ENCODE measurements at regions not wholly inside any gene's neighbourhood (a gene's known extent, or its start where the extent isn't known, plus 50 kb on each side); places are given as distances from the start of the nearest gene placed in this dataset.

DNA sequence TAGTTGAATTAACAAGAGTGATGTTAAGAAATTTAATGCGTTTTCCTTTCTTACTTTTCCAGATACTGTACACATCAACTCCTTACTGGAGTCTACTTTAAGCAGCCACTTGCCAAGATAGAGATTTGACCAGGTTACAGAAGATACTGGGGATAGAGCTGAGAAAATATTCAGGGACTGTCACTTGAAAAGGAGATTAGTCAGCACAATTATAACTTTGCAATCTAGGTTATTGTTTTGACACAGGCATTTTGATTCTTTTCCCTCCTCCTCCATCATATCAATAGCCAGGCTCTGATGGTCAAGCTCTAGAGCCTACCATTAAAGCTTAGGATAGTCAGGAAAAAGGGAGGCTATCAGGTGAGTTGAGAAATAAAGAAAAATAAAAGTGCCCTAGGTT lies 345.9 kb upstream of the ITGA1 start:
- TF ChIP-seq YY1 (IDR thresholded peaks at IDR 0.05; ENCODE audit: low read depth) (no peak), RAD21 (IDR thresholded peaks at IDR 0.05; ENCODE audit: low read depth) (no peak), TAF1 (IDR thresholded peaks at IDR 0.05; ENCODE audit: low read depth) (no peak), CREB1 (IDR thresholded peaks at IDR 0.05; ENCODE audit: low read depth) (no peak), EGR1 (IDR thresholded peaks at IDR 0.05) (no peak), FOXM1 (IDR thresholded peaks at IDR 0.05; ENCODE audit: borderline replicate concordance, low read depth) (no peak), ZBTB7A (IDR thresholded peaks at IDR 0.05; ENCODE audit: low read depth) (no peak), EP300 (IDR thresholded peaks at IDR 0.05; ENCODE audit: borderline replicate concordance) (no peak), CEBPB (IDR thresholded peaks at IDR 0.05) (no peak)
- TF ChIP-seq, protein P1, sequence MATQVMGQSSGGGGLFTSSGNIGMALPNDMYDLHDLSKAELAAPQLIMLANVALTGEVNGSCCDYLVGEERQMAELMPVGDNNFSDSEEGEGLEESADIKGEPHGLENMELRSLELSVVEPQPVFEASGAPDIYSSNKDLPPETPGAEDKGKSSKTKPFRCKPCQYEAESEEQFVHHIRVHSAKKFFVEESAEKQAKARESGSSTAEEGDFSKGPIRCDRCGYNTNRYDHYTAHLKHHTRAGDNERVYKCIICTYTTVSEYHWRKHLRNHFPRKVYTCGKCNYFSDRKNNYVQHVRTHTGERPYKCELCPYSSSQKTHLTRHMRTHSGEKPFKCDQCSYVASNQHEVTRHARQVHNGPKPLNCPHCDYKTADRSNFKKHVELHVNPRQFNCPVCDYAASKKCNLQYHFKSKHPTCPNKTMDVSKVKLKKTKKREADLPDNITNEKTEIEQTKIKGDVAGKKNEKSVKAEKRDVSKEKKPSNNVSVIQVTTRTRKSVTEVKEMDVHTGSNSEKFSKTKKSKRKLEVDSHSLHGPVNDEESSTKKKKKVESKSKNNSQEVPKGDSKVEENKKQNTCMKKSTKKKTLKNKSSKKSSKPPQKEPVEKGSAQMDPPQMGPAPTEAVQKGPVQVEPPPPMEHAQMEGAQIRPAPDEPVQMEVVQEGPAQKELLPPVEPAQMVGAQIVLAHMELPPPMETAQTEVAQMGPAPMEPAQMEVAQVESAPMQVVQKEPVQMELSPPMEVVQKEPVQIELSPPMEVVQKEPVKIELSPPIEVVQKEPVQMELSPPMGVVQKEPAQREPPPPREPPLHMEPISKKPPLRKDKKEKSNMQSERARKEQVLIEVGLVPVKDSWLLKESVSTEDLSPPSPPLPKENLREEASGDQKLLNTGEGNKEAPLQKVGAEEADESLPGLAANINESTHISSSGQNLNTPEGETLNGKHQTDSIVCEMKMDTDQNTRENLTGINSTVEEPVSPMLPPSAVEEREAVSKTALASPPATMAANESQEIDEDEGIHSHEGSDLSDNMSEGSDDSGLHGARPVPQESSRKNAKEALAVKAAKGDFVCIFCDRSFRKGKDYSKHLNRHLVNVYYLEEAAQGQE (IDR thresholded peaks at IDR 0.05; ENCODE audit: low read depth): no peak
- TF ChIP-seq, protein P2, sequence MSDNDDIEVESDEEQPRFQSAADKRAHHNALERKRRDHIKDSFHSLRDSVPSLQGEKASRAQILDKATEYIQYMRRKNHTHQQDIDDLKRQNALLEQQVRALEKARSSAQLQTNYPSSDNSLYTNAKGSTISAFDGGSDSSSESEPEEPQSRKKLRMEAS (IDR thresholded peaks at IDR 0.05): no peak

DNA sequence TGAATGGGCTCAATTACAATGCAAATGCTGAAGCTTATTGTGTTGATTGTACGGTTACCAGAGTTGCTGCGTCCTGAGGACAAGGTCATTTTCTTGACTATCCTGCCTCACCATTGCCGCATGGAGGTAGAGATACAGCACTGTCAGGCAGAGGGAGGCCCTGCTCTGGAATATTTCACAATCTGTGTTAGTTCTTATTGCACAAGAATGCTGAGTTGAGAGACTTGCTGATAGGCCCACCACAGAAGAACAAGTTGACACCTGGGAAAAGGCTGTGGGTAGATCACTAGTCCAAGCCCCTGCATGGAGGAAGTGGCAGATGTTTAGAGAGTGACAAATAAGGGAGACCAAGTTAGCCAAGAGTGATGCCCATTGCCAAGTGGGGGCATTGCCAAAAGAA lies 344.5 kb upstream of the ITGA1 start:
- TF ChIP-seq, protein P2 (IDR thresholded peaks at IDR 0.05): no peak
- TF ChIP-seq CEBPB (IDR thresholded peaks at IDR 0.05) (no peak), CREB1 (IDR thresholded peaks at IDR 0.05; ENCODE audit: low read depth) (no peak)
- TF ChIP-seq, protein P3, sequence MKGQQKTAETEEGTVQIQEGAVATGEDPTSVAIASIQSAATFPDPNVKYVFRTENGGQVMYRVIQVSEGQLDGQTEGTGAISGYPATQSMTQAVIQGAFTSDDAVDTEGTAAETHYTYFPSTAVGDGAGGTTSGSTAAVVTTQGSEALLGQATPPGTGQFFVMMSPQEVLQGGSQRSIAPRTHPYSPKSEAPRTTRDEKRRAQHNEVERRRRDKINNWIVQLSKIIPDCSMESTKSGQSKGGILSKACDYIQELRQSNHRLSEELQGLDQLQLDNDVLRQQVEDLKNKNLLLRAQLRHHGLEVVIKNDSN (IDR thresholded peaks at IDR 0.05): no peak

DNA sequence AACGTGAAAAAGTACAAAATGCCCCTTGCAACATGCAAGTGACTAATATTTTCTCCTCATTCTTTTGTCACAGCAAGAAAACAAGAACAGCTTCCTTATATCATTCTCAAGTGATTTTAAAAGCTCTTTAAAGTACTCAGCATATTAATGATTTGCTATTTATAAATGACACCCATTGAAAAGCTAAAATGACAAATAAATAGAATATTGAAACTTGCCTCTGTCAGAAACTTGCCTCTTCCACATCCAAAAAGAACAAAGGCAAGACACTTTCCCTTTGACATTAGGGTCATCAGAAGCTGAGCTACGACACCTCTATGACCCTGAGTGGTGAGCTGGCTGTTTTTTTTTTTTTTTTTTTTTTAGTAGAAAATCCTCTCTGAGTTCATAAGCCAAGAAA lies 339.6 kb upstream of the ITGA1 start:
- no peak for TF ChIP-seq TEAD4 (IDR thresholded peaks at IDR 0.05)
- TF ChIP-seq YY1 (IDR thresholded peaks at IDR 0.05; ENCODE audit: low read depth): no peak
- no peak for TF ChIP-seq FOXM1 (IDR thresholded peaks at IDR 0.05; ENCODE audit: borderline replicate concordance, low read depth)
- no peak for TF ChIP-seq CREB1 (IDR thresholded peaks at IDR 0.05; ENCODE audit: low read depth)
- no peak for TF ChIP-seq RAD21 (IDR thresholded peaks at IDR 0.05; ENCODE audit: low read depth)
- TF ChIP-seq EP300 (IDR thresholded peaks at IDR 0.05; ENCODE audit: borderline replicate concordance): no peak
- no peak for TF ChIP-seq ZBTB7A (IDR thresholded peaks at IDR 0.05; ENCODE audit: low read depth)
- TF ChIP-seq, protein P2 (IDR thresholded peaks at IDR 0.05): no peak
- TF ChIP-seq TCF12 (IDR thresholded peaks at IDR 0.05; ENCODE audit: low read depth): no peak
- TF ChIP-seq TAF1 (IDR thresholded peaks at IDR 0.05; ENCODE audit: low read depth): no peak
- TF ChIP-seq NFIC (IDR thresholded peaks at IDR 0.05): no peak
- TF ChIP-seq, protein P1 (IDR thresholded peaks at IDR 0.05; ENCODE audit: low read depth): no peak
- TF ChIP-seq EGR1 (IDR thresholded peaks at IDR 0.05): no peak
- TF ChIP-seq, protein P3 (IDR thresholded peaks at IDR 0.05): no peak
- TF ChIP-seq CEBPB (IDR thresholded peaks at IDR 0.05): no peak

DNA sequence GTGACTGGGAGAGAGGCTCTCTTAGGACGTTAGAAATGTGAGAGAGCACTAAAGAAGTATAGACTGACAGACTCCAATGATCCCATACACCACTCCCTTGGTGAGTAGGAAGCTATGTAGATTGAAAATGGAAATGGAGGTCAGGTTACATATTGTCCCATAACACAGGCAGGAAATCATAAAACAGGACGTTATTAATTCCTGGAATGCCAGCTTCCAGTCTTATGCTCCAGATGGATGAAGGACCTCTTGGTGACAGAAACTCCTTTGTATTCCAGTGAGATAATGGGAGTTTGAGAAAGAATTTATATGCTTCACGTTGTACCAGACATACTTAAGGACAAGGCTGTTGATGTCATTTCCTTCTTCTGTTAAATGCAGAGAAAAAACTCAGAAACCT lies 338.2 kb upstream of the ITGA1 start:
- no peak for TF ChIP-seq TAF1 (IDR thresholded peaks at IDR 0.05; ENCODE audit: low read depth)
- TF ChIP-seq ZBTB7A (IDR thresholded peaks at IDR 0.05; ENCODE audit: low read depth): no peak
- no peak for TF ChIP-seq CEBPB (IDR thresholded peaks at IDR 0.05)

DNA sequence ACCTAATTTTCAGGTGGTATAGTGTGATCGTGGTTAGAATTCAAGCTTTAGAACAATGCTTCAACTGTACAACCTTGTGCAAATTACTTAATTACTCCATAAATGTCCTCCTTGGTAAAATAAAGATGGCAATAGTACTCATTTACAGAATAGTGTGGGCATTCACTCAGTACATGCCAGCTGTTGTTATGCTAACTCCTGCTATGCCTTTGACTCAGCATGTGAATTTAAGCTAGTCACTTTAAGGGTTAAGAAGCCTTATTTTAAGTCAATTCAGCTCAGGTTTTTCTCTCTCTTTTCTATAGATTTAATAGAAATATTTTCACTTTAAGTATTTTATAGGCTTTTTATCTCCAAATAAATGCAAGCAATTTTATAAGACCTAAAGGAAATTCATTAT lies 335.6 kb upstream of the ITGA1 start:
- no peak for TF ChIP-seq YY1 (IDR thresholded peaks at IDR 0.05; ENCODE audit: low read depth)

DNA sequence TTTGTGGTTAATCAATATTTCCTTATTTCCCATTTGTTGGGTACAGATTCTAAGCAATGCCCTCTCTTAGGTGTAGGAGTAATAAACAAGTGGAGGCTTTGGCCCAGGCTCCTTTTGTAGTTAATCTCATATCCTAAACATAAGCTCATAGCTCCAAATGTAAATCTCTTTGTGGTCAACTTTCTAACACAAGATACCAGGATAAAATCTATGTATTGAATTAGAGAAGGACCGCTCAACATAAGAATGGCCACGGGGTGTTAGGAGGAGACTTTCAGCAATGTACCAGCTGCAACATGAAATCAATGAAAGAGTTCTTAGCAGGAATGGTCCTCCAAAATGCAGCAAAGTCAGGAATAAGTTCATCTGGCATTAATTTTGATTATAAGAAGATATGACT lies 334.5 kb upstream of the ITGA1 start:
- TF ChIP-seq, protein P1 (IDR thresholded peaks at IDR 0.05; ENCODE audit: low read depth): no peak

Data from Ishikawa (cell line).